OCI-LY1 (cell line): ENCODE measurements at regions not wholly inside any gene's neighbourhood (a gene's known extent, or its start where the extent isn't known, plus 50 kb on each side); places are given as distances from the start of the nearest gene placed in this dataset.

Source experiments
- H2AFZ ChIP-seq: fragments of 200-600 bp; sonication (generic), shearing (Covaris generic); 2 replicates; pipeline ENCODE4 v1.6.0; 2014; ENCODE audit warnings: antibody characterized with exemption, mild to moderate bottlenecking, low read length
- H3F3A ChIP-seq: fragments of 200-600 bp; sonication (generic), shearing (Covaris generic); 2 replicates; pipeline ENCODE4 v1.6.0; 2014; ENCODE audit warnings: mild to moderate bottlenecking, antibody characterized with exemption, low read length, moderate library complexity; ENCODE audit not compliant: insufficient read depth
- H3K27ac ChIP-seq: fragments of 200-600 bp; sonication (generic); 2 replicates; pipeline ENCODE4 v1.5.1; 2014; ENCODE audit warnings: low read length, mixed run types, mild to moderate bottlenecking, low read depth; ENCODE audit not compliant: poor library complexity, severe bottlenecking
- H3K27me3 ChIP-seq: fragments of 200-600 bp; sonication (generic); 2 replicates; pipeline ENCODE4 v1.6.0; 2014; ENCODE audit warnings: antibody characterized with exemption, mild to moderate bottlenecking, low read length, moderate library complexity; ENCODE audit not compliant: insufficient read depth
- H3K36me3 ChIP-seq: fragments of 200-600 bp; sonication (generic); 2 replicates; pipeline ENCODE4 v1.6.1; 2014; ENCODE audit warnings: mild to moderate bottlenecking, antibody characterized with exemption, low read length, moderate library complexity, mixed read lengths; ENCODE audit not compliant: insufficient read depth
- H3K4me1 ChIP-seq: fragments of 200-600 bp; sonication (generic); 2 replicates; pipeline ENCODE4 v1.5.1; 2014; ENCODE audit warnings: mild to moderate bottlenecking, low read length, moderate library complexity; ENCODE audit not compliant: insufficient read depth, severe bottlenecking
- H3K4me2 ChIP-seq: fragments of 200-600 bp; sonication (generic), shearing (Covaris generic); 2 replicates; pipeline ENCODE4 v1.6.1; 2014; ENCODE audit warnings: low read length
- H3K4me3 ChIP-seq: fragments of 200-600 bp; sonication (generic); 2 replicates; pipeline ENCODE4 v1.5.1; 2014; ENCODE audit warnings: low read length, low read depth, mild to moderate bottlenecking, mixed read lengths; ENCODE audit not compliant: poor library complexity, severe bottlenecking
- H3K79me2 ChIP-seq: fragments of 200-600 bp; shearing (Covaris generic); 2 replicates; pipeline ENCODE4 v1.6.1; 2016; ENCODE audit warnings: mixed run types, low read length, mixed read lengths; ENCODE audit not compliant: insufficient read depth
- H3K9ac ChIP-seq: fragments of 200-600 bp; sonication (generic), shearing (Covaris generic); 2 replicates; pipeline ENCODE4 v1.6.1; 2014; ENCODE audit warnings: mild to moderate bottlenecking, low read length, mixed read lengths
- H3K9me2 ChIP-seq: fragments of 200-600 bp; sonication (generic), shearing (Covaris generic); 2 replicates; pipeline ENCODE4 v1.6.1; 2014; ENCODE audit warnings: low read depth, mild to moderate bottlenecking, low read length, mixed read lengths
- H3K9me3 ChIP-seq: fragments of 200-600 bp; shearing (Covaris generic); 2 replicates; pipeline ENCODE4 v1.6.1; 2014; ENCODE audit warnings: low read length, mixed read lengths
- H4K20me1 ChIP-seq: fragments of 200-600 bp; sonication (generic), shearing (Covaris generic); 2 replicates; pipeline ENCODE4 v1.6.0; 2016; ENCODE audit warnings: mild to moderate bottlenecking, low read length; ENCODE audit not compliant: insufficient read depth
- CTCF ChIP-seq: fragments of 200-600 bp; sonication (generic), shearing (Covaris generic); IDR thresholded peaks from 2 replicates; pipeline ENCODE4 v1.5.1; 2017; ENCODE audit warnings: mild to moderate bottlenecking, antibody characterized with exemption, low read length, moderate library complexity, mixed read lengths
- EZH2 ChIP-seq: fragments of 200-600 bp; sonication (generic), shearing (Covaris generic); IDR thresholded peaks from 2 replicates; pipeline ENCODE4 v1.8.0; 2017; ENCODE audit warnings: borderline replicate concordance, mixed run types, mild to moderate bottlenecking, antibody characterized with exemption, low read length, moderate library complexity, mixed read lengths

- H3K36me3 ChIP-seq: no peaks in the 10 kb centered on the region
- no peak overlapping the region for H2AFZ ChIP-seq
- H3K4me2 ChIP-seq: no peak overlapping the region
- no peak overlapping the region for H3K27ac ChIP-seq
- no peaks in the 10 kb centered on the region for H3K9me2 ChIP-seq
- no peaks in the 10 kb centered on the region for H3K27me3 ChIP-seq
- H3F3A ChIP-seq: no peaks in the 10 kb centered on the region
- H3K9me3 ChIP-seq: no peaks in the 10 kb centered on the region
- no peak overlapping the region for H3K4me3 ChIP-seq
- H3K4me1 ChIP-seq: no peaks in the 10 kb centered on the region
- H4K20me1 ChIP-seq: no peaks in the 10 kb centered on the region
- H3K79me2 ChIP-seq: no peaks in the 10 kb centered on the region
- H3K9ac ChIP-seq: no peak overlapping the region
- TF ChIP-seq EZH2: no peak
- TF ChIP-seq CTCF: no peak
These were observed 136.5 kb upstream of the TNP1 start for GRCh38 chr2:216996279-216996845.

GRCh38 chr2:216994353-216994854 is 134.5 kb upstream of the TNP1 start:
- no peaks in the 10 kb centered on the region for H3K9me3 ChIP-seq
- H3K9me2 ChIP-seq: no peaks in the 10 kb centered on the region
- no peak overlapping the region for H2AFZ ChIP-seq
- H3K4me2 ChIP-seq: no peak overlapping the region
- TF ChIP-seq EZH2: no peak
- TF ChIP-seq CTCF: no peak
- H3K36me3 ChIP-seq: no peaks in the 10 kb centered on the region
- no peaks in the 10 kb centered on the region for H3K27me3 ChIP-seq
- H3K79me2 ChIP-seq: no peaks in the 10 kb centered on the region
- H3F3A ChIP-seq: no peaks in the 10 kb centered on the region
- no peaks in the 10 kb centered on the region for H3K4me1 ChIP-seq
- H3K9ac ChIP-seq: no peak overlapping the region
- H3K4me3 ChIP-seq: no peak overlapping the region
- H4K20me1 ChIP-seq: no peaks in the 10 kb centered on the region
- no peak overlapping the region for H3K27ac ChIP-seq

- H3K36me3 ChIP-seq: no peaks in the 10 kb centered on the region
- H3K4me3 ChIP-seq: no peak overlapping the region
- H3K27me3 ChIP-seq: no peaks in the 10 kb centered on the region; the same call in 1 of the 2 replicates
- no peak overlapping the region for H3K4me2 ChIP-seq
- H3K9ac ChIP-seq: no peak overlapping the region
- H4K20me1 ChIP-seq: no peaks in the 10 kb centered on the region
- no peak overlapping the region for H3K27ac ChIP-seq
- no peak for TF ChIP-seq CTCF
- no peak for TF ChIP-seq EZH2
- no peaks in the 10 kb centered on the region for H3K9me2 ChIP-seq
- H3K79me2 ChIP-seq: no peaks in the 10 kb centered on the region
- no peaks in the 10 kb centered on the region for H3F3A ChIP-seq
- no peaks in the 10 kb centered on the region for H3K9me3 ChIP-seq
- no peak overlapping the region for H2AFZ ChIP-seq
- H3K4me1 ChIP-seq: no peaks in the 10 kb centered on the region
These were observed 132.3 kb upstream of the TNP1 start for GRCh38 chr2:216992056-216992675.
